HG03095 (cell line): ENCODE measurements at regions not wholly inside any gene's neighbourhood (a gene's known extent, or its start where the extent isn't known, plus 50 kb on each side); places are given as distances from the start of the nearest gene placed in this dataset.
"Not testable (repeated sequence)": the region's sequence is repeated elsewhere in the genome, so short reads cannot be mapped to it uniquely, and the experiment has no call there.

ENCODE experiments used
- ATAC-seq: cut with Tn5 transposase; IDR thresholded peaks from one replicate; pipeline ENCODE4 v1.9.1; 2021; ENCODE audit warnings: moderate library complexity; ENCODE audit not compliant: unreplicated experiment

DNA sequence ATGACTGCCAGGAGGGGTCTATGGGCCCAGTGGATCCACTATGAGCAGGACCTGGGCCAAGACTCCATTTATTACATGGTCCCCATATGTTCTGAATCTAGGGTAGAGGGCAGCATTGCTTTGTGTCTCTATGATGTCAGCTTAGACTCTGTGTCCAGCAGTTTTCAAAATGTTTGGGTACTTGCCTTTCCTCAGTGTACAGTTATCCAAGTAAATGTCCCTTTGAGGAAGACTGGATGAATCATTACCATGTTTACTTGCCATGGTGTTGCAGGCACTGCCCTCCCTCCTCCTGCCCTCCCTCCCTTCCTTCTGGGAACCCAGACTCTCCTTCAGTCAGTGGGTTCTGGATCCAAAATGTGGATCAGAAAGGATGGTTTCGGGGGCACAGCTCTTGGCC is 108.6 kb downstream of the NRN1 start:
- ATAC-seq: no peak

- no peak for ATAC-seq
Observed at GRCh38 chr6:5896476-5897200, 110.1 kb downstream of the NRN1 start.

DNA sequence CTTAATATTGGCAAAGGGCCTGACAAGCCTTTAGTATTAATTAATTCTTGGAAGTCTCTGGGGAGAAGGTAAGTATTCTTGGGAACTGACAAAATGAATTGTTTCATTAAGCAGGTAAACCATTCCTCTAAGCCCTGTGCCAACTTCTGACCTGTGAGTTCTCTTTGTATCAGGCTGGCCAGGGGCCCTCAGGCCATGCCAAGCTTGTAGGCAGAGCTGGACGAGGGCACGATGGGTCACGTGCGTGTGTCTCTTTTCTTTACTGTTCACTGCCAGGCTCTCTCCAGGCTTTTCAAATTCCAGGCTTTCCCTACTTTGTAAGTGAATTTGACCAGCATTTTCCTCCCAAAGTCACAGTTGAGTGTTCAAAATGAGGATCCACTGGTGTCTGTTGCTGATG is 112.4 kb downstream of the NRN1 start:
- ATAC-seq: no peak

DNA sequence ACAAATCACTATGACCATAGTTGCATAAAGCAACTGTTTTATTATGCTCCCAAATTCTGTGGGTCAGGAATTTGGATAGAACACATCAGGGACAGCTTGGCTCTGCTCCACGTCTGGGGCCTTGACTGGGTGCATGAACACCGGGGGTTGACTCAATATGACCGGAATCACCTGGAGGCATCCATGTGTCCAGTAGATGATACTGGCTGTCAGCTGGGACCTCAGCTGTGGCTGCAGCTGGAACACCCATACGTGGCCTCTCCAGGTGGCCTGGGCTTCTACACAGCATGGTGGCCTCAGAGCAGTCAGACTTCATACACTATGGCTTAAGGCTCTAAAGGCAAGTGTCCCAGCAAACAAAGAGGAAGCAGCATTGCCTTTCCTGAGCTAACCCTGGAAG is 113.4 kb downstream of the NRN1 start:
- no peak for ATAC-seq

GRCh38 chr6:5892669-5893068 is 114.1 kb downstream of the NRN1 start:
- no peak for ATAC-seq

- no peak for ATAC-seq
Observed at GRCh38 chr6:5878792-5879191, 127.9 kb downstream of the NRN1 start.

DNA sequence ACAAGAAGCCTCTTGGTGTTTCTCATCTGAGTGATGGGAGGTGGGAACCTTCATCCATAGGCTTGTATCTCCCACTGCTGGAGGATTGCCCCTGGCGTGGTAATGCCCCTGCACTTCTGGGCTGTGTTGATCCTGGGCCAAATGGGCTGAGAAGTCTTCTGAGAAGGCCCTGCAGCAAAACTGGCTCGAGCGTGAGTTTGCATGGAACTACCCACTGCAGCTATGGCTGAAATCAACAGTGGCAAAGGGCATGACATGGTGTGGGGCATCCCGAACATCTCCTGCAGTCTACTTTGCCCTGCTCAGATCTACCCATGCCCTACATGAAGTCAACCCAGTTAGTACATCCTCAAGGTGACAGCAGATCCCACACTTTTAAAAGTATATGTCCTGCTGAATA is 130.6 kb downstream of the NRN1 start:
- ATAC-seq: no peak

DNA sequence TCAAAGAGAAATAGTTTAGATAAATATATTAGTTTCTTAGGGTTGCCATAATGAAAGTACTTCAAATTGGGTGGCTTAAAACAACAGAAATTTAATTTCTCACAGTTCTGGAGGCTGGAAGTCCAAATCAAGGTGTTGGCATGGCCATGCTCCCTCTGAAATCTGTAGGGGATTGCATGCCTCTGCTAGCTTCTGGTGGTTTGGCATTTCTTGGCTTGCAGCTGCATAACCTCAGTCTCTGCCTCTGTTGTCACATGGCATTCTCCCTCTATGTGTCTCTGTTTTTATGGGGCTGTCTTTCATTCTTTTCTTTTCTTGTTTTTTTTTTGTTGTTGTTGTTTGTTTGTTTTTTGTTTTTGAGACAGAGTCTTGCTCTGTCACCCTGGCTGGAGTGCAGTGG is 132.7 kb downstream of the NRN1 start:
- ATAC-seq: not testable (repeated sequence)

GRCh38 chr6:5871296-5871695 is 135.4 kb downstream of the NRN1 start:
- ATAC-seq: no peak

DNA sequence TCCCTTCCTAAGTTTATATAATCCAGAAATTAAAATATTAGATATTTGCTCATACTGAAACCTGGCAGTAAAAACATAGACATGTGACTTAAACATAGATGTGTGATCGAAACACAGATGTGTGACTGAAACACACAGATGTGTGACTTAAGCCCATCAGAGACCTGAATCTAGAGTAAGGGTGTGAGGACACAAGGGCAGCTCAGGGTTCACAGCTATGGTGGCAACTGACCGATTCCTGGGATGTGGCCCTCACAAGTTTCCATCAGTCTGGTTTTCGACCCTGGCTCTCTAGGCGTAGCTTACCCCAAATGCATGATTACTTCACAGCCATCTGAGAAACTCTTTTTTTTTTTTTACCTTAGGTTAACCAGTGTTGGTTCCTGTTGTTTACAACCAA is 137.0 kb downstream of the NRN1 start:
- ATAC-seq: no peak

DNA sequence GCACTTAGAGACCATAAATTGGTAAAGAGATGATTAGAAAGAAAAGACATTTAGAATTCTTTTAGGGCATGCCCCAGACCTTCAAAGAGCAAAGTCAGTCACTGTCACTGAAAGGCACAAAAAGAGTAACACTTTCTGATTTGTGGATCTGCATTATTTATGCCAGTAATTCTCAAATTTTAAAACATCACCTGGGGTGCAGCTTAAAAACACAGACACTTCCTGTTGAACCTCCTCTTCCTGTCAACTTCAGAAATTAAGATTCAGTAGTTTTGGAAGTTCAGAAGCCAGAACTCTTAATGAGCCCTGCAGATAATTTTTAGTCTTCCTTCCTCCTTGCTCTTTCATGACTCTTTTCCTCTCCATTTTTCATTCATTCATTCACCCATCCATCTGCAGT is 137.5 kb downstream of the NRN1 start:
- no peak for ATAC-seq

DNA sequence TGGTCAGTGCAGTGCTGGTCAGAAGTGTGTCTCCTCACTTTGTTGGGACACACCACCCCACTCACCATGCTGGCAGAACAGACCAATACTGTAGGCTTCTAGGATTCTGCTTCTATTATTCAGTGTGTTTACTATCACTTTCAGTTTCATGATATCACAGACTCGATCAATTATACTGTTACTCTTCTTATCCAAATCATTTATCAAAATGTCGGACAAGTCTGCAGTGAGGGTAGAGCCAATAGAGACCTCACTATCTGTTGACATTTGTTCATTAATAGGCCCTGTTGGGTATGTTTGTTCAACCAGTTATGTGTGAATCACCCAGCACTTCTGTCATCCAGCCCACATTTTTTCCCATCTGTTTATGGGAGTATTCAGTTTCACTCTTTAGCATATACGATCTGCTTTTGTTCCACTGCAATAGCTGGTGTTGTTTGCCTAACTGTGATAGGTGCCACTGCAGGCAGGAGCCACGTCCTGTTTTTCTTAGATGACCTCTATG is 140.1 kb downstream of the NRN1 start:
- ATAC-seq: no peak

DNA sequence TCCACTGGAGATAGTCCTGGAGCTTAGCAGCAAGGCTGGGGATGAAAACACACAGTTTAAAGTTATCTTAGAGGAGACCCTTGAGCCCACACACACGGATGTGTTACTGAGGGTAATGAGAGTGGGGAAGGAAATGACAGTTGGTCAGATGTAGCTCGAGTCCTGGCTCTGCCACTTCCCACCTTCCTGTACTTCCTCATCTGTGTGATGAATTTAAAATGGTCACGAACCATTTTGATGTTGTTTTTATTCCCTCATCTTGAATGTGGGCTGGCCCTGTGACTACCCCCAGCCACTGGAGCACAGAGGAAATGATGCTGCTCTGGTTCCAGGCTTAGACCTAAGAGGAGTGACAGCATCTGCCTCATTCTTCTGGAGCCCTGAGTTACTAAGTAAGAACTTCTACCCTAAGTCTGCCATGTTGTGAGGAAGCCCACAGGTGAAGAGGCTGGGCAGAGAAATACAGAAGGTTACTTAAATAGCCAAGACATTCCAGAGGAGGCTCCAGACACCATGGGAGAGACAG is 141.2 kb downstream of the NRN1 start:
- no peak for ATAC-seq

GRCh38 chr6:5860849-5861248 is 145.9 kb downstream of the NRN1 start:
- no peak for ATAC-seq

DNA sequence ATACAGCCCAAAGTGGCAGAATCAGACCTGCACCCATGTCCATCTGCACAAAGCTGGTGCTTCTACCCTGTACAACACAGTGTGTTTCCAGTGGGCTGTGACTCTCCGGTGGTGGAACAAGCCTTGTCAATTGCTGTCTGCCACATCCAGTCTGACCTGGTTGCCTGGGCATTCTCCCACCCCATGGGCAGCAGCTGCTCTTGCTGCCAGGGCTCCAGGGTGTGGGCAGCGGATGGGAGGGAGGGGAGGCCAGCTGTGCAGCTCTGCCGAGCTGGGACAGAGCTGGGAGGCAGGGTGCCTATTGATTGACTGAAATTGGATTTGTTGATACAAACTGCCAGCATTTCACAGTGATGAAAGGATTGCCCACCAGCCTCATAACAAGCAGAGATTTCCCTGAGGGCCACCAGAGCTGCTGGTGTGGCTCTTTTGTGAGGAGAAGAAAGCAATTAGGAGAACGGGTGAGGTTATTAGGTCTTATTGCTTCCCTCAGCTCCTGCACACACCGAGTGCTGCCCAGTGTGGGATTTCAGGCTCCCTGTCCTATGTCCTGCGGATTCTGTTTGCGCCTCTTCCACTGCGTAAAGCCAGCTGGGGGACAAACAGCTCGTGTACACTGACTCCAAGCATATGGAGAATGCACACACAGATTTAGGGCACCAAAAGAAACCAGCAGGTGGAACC is 150.8 kb downstream of the NRN1 start:
- no peak for ATAC-seq

DNA sequence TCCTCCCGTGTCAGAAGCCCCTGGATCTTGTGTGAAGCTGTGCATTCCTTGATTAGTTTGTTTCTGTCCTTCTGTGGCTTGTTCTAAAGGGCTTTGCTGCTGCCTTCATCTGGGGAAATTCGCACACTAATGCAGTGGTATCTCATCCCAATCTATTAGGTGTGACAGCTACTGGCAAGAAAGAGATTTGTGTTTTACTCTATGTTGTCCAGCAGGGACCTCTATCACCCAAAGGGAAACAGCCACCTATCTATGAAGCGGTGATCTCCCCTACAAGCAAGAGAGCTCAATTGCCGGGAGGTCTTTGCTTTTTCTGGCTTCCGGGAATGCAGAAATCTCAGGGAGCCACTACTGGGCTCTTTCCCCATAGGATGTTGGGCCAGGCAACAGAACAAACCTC is 151.8 kb downstream of the NRN1 start:
- ATAC-seq: no peak

GRCh38 chr6:5851261-5851757 is 155.4 kb downstream of the NRN1 start:
- ATAC-seq: peak; percentile 88

DNA sequence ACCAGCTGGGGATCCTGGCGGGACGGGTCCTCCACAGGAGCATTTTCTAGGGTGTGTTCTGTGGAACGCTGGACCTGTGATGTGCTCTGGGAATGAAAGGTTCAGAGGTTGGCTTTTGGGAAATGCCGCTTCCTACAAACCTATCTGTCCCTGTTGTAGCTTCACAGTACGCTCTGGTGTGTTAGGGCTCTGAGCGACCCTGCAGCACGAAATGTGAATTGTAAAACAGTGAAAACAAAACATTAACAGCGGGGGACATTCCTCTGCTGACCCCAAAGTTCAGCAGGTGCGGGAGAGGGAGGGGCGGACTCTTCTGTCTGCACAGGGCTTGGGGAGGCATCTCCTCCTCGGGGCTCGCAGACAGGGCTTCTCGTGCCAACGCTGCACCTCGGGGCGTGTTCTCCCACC is 155.9 kb downstream of the NRN1 start:
- ATAC-seq: peak; percentile 25

DNA sequence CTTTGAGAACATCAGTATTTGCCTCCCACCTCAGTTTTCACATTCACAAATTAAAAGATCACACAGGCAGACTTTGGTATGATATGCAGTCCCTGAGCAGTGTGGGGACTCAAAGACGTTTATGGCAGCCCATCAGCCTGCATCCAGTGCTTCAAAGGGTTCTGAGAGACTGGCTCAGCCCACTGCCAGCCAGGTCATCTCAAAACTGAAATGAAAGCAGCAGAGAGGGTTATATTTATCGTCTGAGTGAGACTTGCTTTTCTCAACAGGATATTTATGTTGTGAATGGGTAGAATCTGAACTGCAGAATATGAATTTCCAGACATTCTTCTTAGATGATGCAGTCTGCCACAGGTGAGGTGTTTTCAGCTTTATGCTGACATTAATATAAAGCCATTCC is 159.8 kb downstream of the NRN1 start:
- ATAC-seq: no peak

GRCh38 chr6:5846335-5846734 is 160.4 kb downstream of the NRN1 start:
- ATAC-seq: no peak

DNA sequence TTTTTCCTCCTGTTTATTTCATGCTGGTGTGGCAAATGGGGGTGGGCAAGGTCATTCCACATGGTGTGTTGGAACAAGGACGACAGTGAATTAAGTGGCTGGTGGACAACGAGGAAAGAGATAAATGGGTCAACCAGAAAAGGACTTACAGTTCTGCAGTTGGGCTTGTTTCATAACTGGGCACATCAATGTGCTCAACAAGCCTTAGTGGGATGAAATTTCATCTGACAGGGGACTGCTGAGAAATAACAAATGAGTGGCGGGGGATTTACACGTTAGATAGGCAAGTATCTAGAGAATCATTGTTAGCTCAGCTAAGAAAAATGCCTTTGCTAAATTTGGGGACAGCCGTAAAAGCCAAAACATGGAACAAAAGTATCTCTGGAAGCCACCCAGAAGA is 163.6 kb downstream of the NRN1 start:
- ATAC-seq: no peak

DNA sequence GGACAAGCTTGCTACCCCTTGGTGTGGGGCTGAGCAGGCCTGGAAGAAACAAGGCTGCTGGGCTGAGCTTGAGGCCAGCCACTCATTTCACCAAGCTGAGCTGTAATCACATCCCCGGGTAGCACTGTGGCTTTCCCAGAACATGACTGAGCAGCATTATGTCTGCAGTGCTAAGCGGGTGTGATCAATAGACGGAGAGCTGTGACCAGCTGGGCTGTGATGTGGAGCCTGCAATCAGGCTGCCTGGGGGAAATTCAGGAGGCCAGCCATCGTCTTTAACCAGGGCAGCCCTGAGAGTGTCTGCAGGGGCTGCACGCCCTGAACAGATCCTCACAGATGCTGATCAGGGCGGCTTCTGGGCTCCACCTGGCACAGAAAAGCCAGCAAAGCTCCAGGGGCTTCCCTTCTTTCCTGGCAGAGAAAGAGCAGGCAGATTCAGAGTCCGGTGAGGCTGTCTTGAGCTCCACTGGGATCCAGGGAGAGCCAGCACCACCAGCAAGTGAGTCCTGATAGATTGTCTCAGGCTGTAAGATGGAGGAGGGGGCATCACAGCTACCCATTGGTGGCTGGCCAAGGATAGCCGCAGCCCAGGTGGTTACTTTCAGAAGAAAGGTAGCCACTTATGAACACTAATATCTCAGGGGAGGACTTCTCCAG is 165.9 kb downstream of the NRN1 start:
- ATAC-seq: no peak
